GM21529 (cell line): ENCODE measurements at regions not wholly inside any gene's neighbourhood (a gene's known extent, or its start where the extent isn't known, plus 50 kb on each side); places are given as distances from the start of the nearest gene placed in this dataset.

Experiments
- ATAC-seq: cut with Tn5 transposase; IDR thresholded peaks from one replicate; pipeline ENCODE4 v1.9.1; 2021; ENCODE audit not compliant: unreplicated experiment

DNA sequence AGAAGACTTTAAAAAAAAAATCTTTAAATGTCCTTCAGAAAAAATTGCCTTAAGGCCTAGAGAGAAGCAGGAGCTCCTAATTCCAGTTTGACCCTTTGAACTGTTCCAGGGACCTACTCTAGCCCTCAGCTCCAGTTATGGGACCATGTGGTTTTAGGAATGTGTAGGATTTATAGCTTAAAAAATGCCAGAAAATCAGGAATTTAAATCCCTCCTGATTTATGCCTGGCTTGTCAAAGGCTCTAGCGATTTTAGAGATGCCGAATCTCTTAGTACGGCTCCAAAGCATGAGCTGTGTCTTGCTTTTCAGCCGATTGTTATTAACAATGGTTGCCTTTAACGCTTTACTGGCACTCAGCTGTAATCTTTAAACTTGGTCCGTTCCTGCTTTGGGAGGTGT, 130.6 kb upstream of the NPVF start:
- no peak for ATAC-seq

DNA sequence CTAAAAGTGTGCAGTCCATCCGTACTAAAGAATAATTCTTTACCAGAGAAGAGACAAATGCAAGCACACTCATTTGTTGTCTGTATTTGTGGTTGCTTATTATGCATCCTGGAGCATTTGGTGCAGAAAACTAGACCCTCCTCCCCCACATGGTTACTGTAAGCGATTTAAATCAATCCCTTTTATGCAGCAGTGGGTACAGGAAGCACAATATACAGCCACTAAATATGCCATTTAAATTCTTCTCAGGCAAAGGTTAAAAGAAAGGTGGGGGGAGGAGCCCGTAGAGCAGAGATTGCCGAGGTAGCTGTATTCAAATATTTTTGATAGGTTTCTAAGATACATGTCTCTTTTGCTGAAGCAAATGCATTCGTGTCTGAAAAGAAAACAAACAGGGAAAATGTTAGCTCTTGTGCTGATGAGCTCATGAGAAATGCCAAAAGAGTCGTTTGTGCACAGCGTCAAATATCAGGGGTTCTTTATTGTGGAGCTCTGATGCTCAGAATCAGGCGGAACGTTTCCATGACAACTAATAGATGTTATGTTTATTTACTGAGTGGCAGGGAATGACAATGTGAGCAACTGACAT, 131.3 kb upstream of the NPVF start:
- ATAC-seq = no peak

DNA sequence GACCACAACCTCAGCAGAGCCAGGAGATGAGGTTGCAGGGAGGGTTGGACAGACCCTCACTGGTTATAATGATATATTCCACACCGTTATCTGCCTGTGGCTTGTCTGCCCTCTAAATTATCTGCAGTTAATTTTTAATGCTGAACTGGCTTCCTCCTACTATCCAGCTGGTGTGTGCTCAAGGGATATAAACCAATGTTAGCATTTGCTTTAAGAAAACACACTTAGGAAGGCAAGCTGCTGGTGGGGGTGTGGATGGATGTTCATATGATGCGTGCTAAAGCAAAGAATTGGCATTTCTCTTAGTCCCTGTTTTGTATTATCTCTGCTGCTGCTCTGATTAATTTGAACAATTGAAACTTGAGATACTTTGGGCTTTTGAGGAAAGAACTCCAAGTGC, 132.2 kb upstream of the NPVF start:
- ATAC-seq = no peak

DNA sequence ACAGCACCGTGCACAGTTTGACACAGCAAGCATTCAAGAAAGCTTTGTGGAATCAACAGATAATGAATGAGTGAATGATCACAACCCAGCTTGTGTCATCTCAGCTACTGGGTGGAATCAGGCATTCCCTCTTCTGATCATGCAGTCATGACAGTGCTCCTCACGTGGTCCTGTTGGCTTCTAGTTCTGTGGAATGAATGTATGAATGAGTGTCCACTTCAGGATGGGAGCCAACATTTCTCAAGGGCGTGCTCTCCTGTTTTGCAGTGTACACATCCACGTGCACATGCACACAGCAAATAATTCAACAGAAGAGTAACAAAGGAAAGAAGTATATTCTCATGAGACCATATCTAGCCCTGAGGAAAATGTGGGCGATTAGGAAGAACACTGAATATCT, 133.1 kb upstream of the NPVF start:
- no peak for ATAC-seq

DNA sequence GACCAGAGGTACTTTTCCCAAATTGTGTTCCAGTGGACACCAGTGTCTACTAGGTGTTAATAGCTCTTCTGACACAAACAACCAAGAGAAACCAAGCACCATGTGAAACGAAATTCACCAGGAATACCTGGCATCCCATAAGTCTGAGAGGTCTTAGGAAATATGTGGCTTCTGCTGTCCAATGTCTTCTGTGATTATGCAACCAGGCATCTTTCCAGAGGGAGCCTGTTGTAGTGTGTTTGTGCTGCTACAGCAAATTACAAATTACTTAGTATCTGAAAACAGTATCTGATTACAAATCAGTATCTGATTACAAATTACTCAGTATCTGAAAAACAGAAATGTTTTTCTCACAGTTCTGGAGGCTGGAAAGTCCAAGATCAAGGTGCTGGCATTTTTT, 133.6 kb upstream of the NPVF start:
- ATAC-seq = no peak

DNA sequence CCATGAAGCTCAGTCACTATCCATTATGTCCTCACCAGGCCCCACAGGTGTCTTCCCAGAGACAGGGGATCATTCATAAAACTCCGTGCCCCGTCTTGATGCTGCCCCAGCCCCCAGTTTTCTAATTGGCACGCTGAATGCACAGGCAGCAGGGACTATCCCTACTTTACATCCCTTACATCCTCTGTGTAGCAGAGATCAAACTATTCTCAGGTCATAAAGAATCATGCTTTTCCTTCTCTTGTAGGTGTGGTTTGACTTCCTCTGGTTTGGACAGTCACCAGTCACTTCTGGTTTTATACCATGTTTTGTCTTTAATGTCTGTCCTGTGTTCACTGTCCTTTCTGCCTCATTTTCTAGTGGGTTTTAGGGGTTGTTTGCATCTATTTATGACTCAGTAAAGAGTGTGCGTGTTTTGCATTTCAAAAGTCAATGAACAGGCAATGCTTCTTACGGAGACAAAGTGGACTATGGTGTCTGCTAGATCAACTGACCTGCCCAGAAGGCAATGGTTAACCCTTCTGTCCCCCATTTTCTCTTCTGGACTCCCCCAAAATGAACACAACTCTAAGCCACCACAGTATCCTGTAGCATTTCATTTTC, 140.4 kb upstream of the NPVF start:
- ATAC-seq = no peak

DNA sequence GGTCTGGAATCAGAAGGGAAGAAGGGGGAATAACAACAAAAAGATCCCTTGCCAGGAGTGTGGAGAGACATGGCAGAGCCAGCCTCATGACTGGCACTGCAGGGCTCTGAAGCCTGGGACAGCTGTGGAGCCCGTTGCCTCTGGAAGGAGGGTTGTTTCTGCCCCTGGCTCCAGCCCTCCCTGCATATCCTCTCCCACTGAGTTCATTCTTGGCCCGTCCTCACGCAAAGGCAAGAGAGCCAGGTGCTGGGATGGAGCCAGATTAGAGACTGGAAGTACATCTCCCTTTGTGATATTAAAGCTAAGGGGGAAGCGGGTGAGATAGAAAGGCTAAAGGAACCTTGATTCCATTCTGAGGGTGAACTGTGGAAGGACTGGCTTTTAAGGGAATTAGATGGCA, 141.5 kb upstream of the NPVF start:
- ATAC-seq = no peak

DNA sequence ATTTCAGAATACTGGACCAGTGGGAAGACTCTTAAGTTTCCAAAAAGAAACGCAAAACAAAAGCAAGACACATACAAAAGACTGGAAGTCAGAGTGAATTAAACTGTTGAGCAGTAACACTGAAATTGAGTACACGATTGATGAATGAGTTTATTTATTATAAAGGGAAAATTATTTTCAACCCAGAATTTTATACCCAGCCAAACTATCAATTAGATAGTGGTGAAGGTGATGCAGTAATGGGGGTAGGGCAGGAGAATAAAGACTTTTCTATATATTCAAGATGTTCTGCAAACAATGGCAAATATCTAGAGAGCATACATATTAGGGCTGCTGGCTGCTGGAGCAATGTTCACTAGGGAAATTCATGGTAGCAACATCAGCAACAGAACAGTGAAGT, 143.7 kb upstream of the NPVF start:
- no peak for ATAC-seq

DNA sequence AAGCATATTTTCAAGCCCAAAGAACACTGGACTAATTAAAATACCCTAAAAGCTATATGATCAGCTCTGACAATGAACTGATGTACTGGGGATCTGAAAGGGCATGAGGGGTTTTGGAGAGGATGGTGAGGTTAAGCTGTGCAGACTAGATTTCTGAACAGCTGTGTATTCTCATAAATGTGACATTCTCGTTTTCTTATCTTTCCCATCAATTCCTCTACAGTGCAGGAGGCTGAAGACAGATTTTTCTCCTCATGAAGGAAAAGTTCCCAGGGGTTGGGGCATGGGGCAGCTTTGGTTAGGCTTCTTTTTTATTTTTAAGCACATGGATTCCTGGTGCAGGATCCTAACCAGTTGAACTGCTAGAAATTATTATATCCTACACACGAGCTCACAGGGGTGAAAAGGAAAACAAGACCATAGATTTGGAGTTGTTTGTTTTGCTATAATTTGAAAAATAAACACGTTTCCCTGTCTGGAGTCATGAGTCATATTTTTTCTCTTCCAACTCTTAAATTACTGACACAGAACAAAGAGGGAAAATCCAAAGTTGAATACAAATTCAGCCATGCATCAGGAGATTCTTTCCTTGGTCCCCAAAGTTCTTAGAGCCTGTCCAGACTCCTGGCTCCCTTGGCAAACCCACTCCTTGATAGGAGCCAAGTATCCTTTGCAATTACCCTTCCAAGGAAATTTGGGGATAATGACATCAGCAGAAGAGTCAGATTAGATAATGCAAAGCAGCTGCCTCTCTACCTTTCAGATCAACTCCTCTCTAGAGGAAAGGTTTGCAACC, 147.7 kb upstream of the NPVF start:
- no peak for ATAC-seq

DNA sequence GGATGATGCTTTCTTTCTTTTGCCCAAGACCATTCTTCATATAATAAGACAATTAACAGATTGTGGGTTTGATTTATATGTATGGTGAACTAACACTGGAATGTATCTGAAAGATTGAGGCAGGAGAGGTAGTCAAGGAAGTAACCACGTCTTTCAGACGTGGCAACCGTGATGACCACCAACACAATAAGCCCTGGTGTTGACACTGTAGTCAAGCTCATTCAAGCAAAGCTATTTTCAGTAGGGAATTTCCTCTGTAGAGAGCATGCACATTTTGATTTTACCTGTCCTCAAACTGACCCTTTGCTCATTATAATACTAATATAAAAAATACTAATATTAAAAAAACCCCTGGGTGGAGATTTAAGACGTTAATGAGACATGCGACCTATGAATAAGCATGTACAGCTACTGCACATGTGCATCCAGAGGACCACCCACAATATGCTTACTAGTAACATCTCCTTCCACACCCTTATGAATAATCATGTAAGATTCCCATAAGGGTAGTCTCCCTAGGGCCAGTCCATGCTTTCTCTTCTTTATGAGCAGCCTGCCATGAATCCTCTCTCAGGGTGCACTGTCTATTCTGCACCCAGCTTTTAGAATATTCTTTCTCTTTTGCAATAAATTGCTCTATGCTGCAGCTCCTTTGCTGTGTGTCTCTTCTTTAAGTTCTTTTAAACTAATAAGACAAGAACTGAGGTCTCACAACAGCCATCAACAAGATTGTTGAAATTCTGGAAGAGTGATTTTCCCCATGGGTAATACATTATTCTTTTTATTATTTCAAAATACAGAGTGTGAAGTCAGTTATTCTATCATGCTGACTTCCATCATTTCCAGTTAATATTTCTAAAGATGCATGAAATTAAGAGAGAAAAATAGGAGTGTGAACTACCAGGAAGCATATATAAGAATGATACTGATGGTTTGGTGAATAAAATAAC, 151.3 kb upstream of the NPVF start:
- ATAC-seq = no peak

DNA sequence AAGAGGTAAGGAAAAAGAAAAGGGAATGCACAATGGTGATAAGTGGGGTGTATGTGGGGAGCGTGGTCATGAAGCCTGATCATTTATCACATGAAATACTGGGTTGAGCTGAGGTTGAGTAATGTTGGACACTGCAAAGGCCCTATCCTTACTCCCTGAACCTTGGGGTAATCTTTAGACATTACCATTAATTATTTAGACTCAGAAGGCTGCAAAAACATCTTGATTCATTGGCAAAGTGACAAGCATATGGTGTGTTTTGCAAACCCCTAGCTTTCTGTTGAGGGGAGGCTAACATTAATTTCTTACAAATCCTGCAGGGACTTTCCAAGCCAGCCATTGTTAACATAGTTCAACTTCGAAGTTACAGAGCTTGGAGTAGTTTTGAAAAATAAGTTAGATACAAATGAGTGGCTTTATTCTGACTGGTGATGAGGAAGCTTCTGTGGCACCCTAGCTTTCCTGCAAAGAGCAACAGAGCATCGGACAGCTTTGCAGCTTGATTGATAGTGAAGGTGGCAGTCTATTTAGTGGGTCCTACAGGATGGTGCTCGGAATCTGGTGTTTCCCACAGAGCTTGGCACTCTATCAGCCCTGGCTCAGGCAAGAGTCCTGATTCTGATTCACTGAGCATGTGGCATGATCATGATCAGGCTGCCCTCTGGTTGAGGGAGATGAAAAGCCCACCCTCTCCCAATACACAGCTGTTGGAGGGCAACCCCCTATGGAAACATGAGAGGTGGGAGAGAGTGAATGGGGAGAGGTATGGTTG, 153.7 kb upstream of the NPVF start:
- no peak for ATAC-seq

DNA sequence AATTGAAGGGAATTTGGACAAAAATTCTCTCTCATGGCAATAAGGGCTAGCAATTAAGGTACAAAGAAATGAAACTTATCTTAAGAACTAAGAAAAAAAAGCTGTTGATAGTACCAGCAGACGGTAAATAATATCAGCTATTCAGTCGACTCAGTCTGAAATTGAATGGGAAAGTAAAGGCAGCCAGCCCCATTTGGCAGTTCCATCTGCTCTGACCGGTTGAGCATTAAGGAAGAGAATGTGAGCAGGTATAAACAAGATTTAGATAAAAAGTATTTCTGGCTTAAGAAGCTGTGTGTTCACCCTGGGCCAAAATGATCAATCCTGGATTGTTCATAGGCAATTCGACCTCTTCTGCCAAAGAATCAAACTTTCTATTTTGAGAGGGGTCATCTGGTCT, 154.6 kb upstream of the NPVF start:
- ATAC-seq = no peak

DNA sequence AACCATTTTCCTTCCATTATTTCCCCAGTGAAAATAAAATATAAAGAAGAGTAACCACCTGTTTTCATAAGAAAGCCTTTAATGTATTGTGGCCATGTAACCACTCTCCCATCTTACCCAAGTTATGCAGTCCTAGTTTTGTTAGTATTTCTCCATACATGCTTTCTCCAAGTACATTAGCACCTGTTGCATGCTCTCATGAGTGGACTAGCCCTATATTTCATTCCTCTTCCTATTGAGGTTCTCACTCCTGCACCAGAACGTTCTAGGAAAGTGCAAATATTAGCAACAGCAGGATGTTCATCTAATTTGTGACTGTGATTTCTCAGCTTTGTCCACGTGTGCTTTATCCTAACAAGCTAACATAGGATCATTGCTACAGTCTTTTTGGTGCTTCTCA, 155.1 kb upstream of the NPVF start:
- ATAC-seq = no peak

DNA sequence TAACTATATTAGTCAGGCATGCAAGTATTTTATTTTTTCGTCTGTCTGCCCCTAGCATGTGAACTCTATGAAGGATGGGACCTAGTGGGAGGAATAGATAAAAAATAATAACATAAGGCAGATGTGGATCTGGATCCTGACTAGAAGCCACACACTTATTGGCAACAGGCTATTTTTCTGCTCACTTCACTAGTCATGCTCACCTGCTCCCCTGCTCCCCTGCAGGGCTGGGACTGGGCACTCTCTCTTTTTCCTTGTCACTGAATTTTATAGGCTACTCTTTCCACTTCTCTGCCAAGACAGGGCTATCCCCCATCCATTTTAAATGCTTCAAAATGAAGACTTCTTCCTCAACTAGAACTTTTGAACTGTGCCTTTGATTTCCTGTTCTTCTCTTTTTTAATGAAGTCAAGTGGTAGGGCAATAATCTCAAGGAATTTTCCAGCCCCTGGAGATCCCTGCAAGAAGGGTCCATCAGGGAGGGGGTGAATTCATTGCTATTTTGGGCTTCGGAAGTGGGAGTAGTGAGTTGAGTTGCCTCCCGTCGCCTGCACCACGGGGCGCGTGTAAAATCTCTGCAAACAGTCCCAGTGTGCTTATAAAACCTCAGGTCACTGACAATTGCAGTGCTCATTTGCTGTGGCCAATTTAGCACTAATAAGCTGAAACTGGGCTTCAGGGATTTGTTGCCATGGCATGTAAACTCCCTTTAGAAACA, 156.7 kb upstream of the NPVF start:
- ATAC-seq = no peak

DNA sequence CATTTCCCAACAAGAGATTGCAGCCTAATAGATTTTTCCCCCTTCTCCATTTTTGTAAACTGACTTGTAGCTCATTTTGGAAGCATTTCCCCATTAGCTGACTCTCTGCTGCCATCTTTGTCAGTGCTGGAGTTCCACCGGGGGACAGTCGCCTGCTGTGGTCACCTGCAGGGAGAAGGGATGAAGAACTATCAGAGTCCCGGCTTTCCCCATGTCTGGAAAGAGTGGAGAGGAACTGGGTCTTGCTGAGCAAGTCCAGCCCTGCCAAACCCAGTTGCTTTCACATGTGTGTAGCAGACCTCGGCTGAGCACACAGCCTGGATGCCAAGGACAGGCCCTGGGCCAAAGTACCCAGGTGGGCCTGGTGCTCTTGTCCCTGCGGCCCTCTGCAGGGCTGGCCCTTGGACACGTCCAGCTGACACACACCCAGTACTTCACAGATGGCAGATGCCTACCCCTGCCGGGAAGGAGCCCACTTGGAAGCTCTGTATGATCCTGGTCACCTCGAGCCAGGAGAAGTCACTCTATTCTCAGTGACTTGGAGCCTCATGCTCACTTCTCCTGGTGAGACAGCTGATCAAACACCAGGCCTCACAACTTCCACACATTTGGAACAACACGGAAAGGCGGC, 157.3 kb upstream of the NPVF start:
- no peak for ATAC-seq

DNA sequence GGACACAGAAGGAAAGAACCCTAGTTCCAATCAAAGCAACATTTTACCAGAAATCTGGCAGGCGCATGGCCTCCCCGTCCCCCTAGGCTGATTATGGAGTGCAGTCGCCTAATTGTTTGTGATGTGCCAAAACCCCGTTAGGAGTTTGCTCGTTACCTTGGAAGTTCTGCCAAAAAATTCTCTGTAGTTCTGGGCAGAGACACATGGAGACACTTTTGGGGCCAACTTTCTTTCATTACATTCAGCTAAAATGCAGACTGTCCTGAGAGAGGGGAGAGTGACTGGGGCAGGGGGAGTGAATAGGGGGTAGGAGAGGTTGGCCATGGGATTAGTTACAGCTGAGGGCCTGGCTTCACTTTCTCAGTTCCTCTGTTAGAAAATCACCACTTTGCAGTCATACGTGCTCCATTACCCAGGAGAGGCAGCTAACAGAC, 158.0 kb upstream of the NPVF start:
- ATAC-seq = no peak

DNA sequence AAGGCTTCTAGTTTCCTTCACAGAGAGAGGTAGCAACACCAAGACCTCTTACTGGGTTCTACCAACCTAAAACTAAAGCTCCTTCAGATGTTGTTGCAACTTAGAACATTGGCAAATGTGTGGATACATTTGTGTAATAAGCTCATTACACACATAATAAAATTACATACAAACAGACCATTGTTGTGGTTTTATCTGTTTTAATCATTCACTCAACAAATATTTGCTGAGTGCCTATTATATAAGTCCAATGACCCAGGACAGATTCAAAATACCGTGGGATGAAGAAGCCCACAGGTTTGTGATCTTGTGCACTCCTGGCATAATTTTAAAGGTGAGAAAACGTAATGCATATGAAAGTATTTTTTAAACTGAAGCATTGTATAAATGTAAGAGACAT, 160.4 kb upstream of the NPVF start:
- ATAC-seq = no peak

DNA sequence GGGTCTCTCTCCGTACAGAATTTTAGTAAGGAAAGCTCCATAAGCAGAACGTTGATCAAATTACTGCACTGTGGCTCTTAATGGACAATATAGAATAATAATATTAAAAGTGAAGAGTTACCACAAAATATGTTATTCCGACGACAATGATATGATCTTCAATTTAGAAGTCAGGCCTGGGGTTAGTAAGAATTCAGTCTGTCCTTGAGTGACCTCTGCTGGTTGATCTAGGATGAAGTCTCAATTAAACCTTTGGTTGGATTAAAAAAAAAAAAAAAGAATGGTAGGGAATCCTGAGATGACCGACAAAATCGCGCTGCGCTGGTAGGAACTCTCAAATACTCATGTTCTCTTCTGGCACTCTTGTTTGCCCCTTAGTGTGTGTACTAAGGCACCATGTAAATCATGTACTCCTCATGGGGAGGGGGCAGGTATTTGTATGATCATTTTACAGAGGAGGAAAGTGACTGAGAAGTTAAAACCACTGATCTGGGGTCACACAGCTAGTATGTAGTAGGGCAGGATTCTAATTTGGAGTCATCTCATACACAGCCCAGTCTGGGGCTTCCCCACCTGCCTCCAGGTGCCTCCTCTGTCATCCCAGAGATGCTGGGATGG, 161.3 kb upstream of the NPVF start:
- no peak for ATAC-seq

DNA sequence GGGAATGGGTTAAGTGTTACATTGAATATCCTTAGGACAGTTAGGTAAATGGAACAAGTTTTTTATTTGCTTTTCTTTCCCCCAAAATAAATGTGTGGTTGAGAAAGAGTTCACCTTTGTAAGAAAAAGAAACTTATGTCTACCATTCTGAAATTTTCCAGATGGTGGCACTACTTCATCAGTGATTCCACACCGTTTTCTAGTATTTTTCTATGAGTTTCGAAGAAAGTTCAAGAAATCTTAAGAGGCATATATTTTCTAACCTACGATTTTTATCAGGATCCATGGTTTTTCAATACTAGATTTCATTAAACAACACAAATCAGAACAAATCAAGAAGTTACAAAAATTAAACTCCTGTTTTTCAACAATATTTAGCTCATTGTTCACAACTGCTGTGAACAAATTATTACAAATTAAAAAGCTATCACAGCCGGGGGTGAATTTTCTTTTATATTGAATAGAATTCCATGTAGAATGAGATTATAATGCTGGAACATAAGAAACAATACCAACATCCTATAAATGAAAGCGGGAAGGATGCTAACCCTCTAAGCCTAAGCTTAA, 163.1 kb upstream of the NPVF start:
- ATAC-seq = no peak
